ENCODE measurements at regions not wholly inside any gene's neighbourhood (a gene's known extent, or its start where the extent isn't known, plus 50 kb on each side); places are given as distances from the start of the nearest gene placed in this dataset.

GRCh38 chr12:85610194-85610593, 226.0 kb downstream of the RASSF9 start:
- no peak for TF ChIP-seq CTCF (IDR thresholded peaks at IDR 0.05)
- H3K9me3 ChIP-seq: no peaks in the 10 kb centered on the region
- intact Hi-C loops (cut with DNase I): no loop called here

DNA sequence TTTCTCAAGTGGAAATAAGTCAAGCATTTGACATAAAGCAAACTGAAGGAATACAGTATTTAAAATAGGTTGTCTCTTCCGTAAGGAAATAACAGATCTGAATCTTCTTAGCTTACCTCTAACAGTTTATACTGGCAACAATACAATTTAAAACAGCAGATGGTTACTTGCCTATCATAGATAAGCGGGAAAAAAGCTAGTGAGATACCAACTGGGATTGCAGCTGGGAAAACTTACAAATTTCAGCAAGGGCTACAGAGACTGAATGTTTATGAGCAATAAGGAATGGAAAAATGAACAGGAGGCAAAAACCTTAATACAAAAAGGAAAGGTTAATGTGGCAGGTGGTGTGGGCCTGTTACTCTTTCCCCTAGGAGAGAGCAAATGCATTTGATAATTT, 220.0 kb downstream of the RASSF9 start:
- no peak for TF ChIP-seq CTCF (IDR thresholded peaks at IDR 0.05)
- no peaks in the 10 kb centered on the region for H3K27me3 ChIP-seq (ENCODE audit: insufficient read depth in 3 of 3, low read length in 2 of 3)
- H3K9me3 ChIP-seq: no peaks in the 10 kb centered on the region
- no peaks in the 10 kb centered on the region for H3K4me1 ChIP-seq
- H3K36me3 ChIP-seq (ENCODE audit: insufficient read depth in 1 of 2, low read depth in 1 of 2): no peaks in the 10 kb centered on the region
- no peak for DNase-seq
- no peak for ATAC-seq
- 84 to 85% (median 85%) methylated on average over 2 of the region's 2 CpGs for WGBS, 3 donors
- H3K27ac ChIP-seq: no peak overlapping the region
- intact Hi-C loops (cut with DNase I): no loop called here
- H3K4me3 ChIP-seq: no peak overlapping the region

More at GRCh38 chr12:85610194-85610593, 226.0 kb downstream of the RASSF9 start:
- no peaks in the 10 kb centered on the region for H3K27me3 ChIP-seq (ENCODE audit: insufficient read depth in 3 of 3, low read length in 2 of 3)
- H3K36me3 ChIP-seq (ENCODE audit: insufficient read depth in 1 of 2, low read depth in 1 of 2): no peaks in the 10 kb centered on the region
- no peaks in the 10 kb centered on the region for H3K4me1 ChIP-seq
- 65 to 78% (median 66%) methylated on average over 4 of the region's 4 CpGs for WGBS, 3 donors
- no peak overlapping the region for H3K27ac ChIP-seq
- DNase-seq (no peak), ATAC-seq (no peak)
- no peak overlapping the region for H3K4me3 ChIP-seq

DNA sequence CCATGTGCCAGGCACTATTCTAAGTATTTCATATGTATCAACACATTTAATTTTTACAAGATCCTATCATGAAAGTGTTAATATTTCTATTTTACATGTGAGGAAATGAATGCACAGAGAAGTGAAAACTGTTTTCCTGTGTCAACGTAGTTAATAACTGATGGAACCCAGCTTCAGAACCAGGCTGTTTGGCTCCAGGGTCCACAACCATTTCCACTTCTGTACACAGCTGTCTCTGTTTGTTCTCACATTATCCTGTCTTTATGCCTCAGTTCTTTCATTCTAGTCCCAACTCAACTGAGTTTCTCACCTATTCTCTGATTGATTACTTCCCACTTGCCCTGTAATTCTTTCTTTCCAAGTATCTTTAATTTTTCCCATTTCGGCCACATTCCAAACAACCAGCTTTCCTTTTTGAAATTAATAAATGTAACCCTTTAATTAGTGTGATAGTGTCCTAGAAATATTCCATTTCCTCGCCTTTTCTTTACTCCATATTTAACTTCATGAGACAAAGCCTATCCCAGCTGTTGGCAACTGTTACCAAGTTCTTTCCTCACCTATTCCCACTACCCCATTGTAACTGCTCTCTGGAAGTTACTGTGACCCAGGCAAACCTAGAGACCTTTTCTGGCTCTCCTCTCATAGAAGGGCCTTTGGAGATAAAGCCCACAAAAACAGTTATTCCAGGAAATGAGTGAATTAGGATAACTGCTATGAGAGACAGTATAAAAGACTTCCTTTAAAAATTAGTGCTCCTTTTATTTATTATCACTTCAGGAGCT, 218.7 kb downstream of the RASSF9 start:
- Histone ChIP-seq H3K27ac (no peak overlapping the region), H3K4me3 (no peak overlapping the region), H3K27me3 (ENCODE audit: insufficient read depth in 3 of 3, low read length in 2 of 3) (no peaks in the 10 kb centered on the region), H3K36me3 (ENCODE audit: insufficient read depth in 1 of 2, low read depth in 1 of 2) (no peaks in the 10 kb centered on the region), H3K4me1 (no peaks in the 10 kb centered on the region), H3K9me3 (no peaks in the 10 kb centered on the region)
- TF ChIP-seq CTCF (IDR thresholded peaks at IDR 0.05): no peak
- DNase-seq (no peak), ATAC-seq (no peak)
- intact Hi-C loops (cut with DNase I): no loop called here
- 67 to 74% (median 69%) methylated on average over 3 of the region's 3 CpGs for WGBS, 3 donors

- intact Hi-C loops (cut with DNase I): no loop called here
- no peaks in the 10 kb centered on the region for H3K36me3 ChIP-seq (ENCODE audit: insufficient read depth in 1 of 2, low read depth in 1 of 2)
- H3K4me1 ChIP-seq: no peaks in the 10 kb centered on the region
- ATAC-seq: no peak
- no peak for TF ChIP-seq CTCF (IDR thresholded peaks at IDR 0.05)
- H3K4me3 ChIP-seq: no peak overlapping the region
- no peaks in the 10 kb centered on the region for H3K27me3 ChIP-seq (ENCODE audit: insufficient read depth in 3 of 3, low read length in 2 of 3)
- 83 to 87% (median 86%) methylated on average over 2 of the region's 2 CpGs for WGBS, 3 donors
- no peak overlapping the region for H3K27ac ChIP-seq
- H3K9me3 ChIP-seq: no peaks in the 10 kb centered on the region
- no peak for DNase-seq
Observed at GRCh38 chr12:85621041-85621440, 215.2 kb downstream of the RASSF9 start.

- TF ChIP-seq CTCF (IDR thresholded peaks at IDR 0.05): no peak
- no peaks in the 10 kb centered on the region for H3K4me1 ChIP-seq
- no peaks in the 10 kb centered on the region for H3K36me3 ChIP-seq (ENCODE audit: insufficient read depth in 1 of 2, low read depth in 1 of 2)
- H3K9me3 ChIP-seq: no peaks in the 10 kb centered on the region
- DNase-seq (no peak), ATAC-seq (no peak)
- intact Hi-C loops (cut with DNase I): loop anchor here in 1 of 2 donors (1.0 kb wide), 1 partner anchor 10 kb away; no protein-coding TSS in a partner anchor
- WGBS, 3 donors: 91 to 97% (median 91%) methylated on average over 2 of the region's 2 CpGs
- no peak overlapping the region for H3K4me3 ChIP-seq
- H3K27ac ChIP-seq: no peak overlapping the region
- no peaks in the 10 kb centered on the region for H3K27me3 ChIP-seq (ENCODE audit: insufficient read depth in 3 of 3, low read length in 2 of 3)
Observed at GRCh38 chr12:85623763-85624162, 212.4 kb downstream of the RASSF9 start.
